Smooth muscle cell (in vitro differentiated cells): ENCODE measurements at regions not wholly inside any gene's neighbourhood (a gene's known extent, or its start where the extent isn't known, plus 50 kb on each side); places are given as distances from the start of the nearest gene placed in this dataset.
A peak's percentile ranks its signal among the peaks of the same experiment; 100 is the strongest.

Experiments
- DNase-seq: peaks from one replicate; lab custom pipeline; 2025; ENCODE audit not compliant: unreplicated experiment; lab: John Stamatoyannopoulos, UW
- H2AFZ ChIP-seq: fragments of 200-600 bp; sonication (generic); 2 replicates; pipeline ENCODE4 v1.6.0; 2016; ENCODE audit warnings: antibody characterized with exemption, low read depth, mild to moderate bottlenecking
- H3F3A ChIP-seq: fragments of 200-600 bp; sonication (generic); 2 replicates; pipeline ENCODE4 v1.6.0; 2017; ENCODE audit warnings: antibody characterized with exemption, low read depth
- H3K27ac ChIP-seq: fragments of 200-600 bp; sonication (generic); 2 replicates; pipeline ENCODE4 v1.5.1; 2016; ENCODE audit warnings: low read depth, mild to moderate bottlenecking
- H3K27me3 ChIP-seq: fragments of 200-600 bp; sonication (generic); 2 replicates; pipeline ENCODE4 v1.6.1; 2016; ENCODE audit warnings: low read depth, mild to moderate bottlenecking
- H3K36me3 ChIP-seq: fragments of 200-600 bp; sonication (generic); 2 replicates; pipeline ENCODE4 v1.5.1; 2016; ENCODE audit warnings: low read depth
- H3K4me1 ChIP-seq: fragments of 200-600 bp; sonication (generic); 2 replicates; pipeline ENCODE4 v1.5.1; 2016; ENCODE audit warnings: low read depth
- H3K4me2 ChIP-seq: fragments of 200-600 bp; sonication (generic); 2 replicates; pipeline ENCODE4 v1.6.0; 2016; ENCODE audit warnings: mild to moderate bottlenecking
- H3K4me3 ChIP-seq: fragments of 200-600 bp; sonication (generic); 2 replicates; pipeline ENCODE4 v1.5.1; 2016; ENCODE audit warnings: mild to moderate bottlenecking
- H3K79me2 ChIP-seq: fragments of 200-600 bp; sonication (generic); 2 replicates; pipeline ENCODE4 v1.6.0; 2016; ENCODE audit warnings: low read depth, mild to moderate bottlenecking
- H3K9ac ChIP-seq: fragments of 200-600 bp; sonication (generic); 2 replicates; pipeline ENCODE4 v1.6.0; 2016; ENCODE audit warnings: low read depth
- H3K9me3 ChIP-seq: fragments of 200-600 bp; sonication (generic); replicated peaks from 2 replicates; pipeline ENCODE4 v1.5.1; 2016; ENCODE audit warnings: low read depth
- H4K20me1 ChIP-seq: fragments of 200-600 bp; sonication (generic); 2 replicates; pipeline ENCODE4 v1.6.0; 2016; ENCODE audit warnings: low read depth
- CTCF ChIP-seq: fragments of 200-600 bp; sonication (generic); IDR thresholded peaks from 2 replicates; pipeline ENCODE4 v1.5.1; 2017; ENCODE audit warnings: borderline replicate concordance, mild to moderate bottlenecking, antibody characterized with exemption; ENCODE audit not compliant: insufficient read depth, poor library complexity, severe bottlenecking
- WGBS: methylation state at CpG from one replicate; pipeline ENCODE4 v1.1.7; 2016; ENCODE audit warnings: low lambda C conversion rate; 5-methylcytosine and 5-hydroxymethylcytosine counted together

- Histone ChIP-seq H2AFZ (no peak overlapping the region), H3K27me3 (no peaks in the 10 kb centered on the region), H3K9ac (no peak overlapping the region), H3F3A (no peaks in the 10 kb centered on the region), H3K4me3 (no peak overlapping the region), H4K20me1 (no peaks in the 10 kb centered on the region), H3K36me3 (no peaks in the 10 kb centered on the region), H3K9me3 (no peaks in the 10 kb centered on the region), H3K4me1 (no peaks in the 10 kb centered on the region), H3K27ac (no peak overlapping the region), H3K79me2 (no peaks in the 10 kb centered on the region), H3K4me2 (no peak overlapping the region)
- WGBS: 72% methylated on average over 3 of the region's 3 CpGs
- no peak for DNase-seq
- no peak for TF ChIP-seq CTCF
Observed at GRCh38 chr10:84084342-84084741, 55.0 kb upstream of the GHITM start.

- DNase-seq: no peak
- H3K4me1 ChIP-seq: no peaks in the 10 kb centered on the region
- H3K4me3 ChIP-seq: no peak overlapping the region
- no peaks in the 10 kb centered on the region for H4K20me1 ChIP-seq
- no peak overlapping the region for H3K27ac ChIP-seq
- no peak overlapping the region for H3K4me2 ChIP-seq
- no peaks in the 10 kb centered on the region for H3K9me3 ChIP-seq
- H3K36me3 ChIP-seq: no peaks in the 10 kb centered on the region
- H2AFZ ChIP-seq: no peak overlapping the region
- TF ChIP-seq CTCF: no peak
- H3K79me2 ChIP-seq: no peaks in the 10 kb centered on the region
- no peaks in the 10 kb centered on the region for H3F3A ChIP-seq
- H3K9ac ChIP-seq: no peak overlapping the region
- 86% methylated on average over 1 of the region's 1 CpG for WGBS
- H3K27me3 ChIP-seq: no peaks in the 10 kb centered on the region
Observed at GRCh38 chr10:84087202-84087601, 52.1 kb upstream of the GHITM start.

- H4K20me1 ChIP-seq: no peaks in the 10 kb centered on the region
- no peaks in the 10 kb centered on the region for H3K4me1 ChIP-seq
- no peak overlapping the region for H3K4me3 ChIP-seq
- H3K9me3 ChIP-seq: no peaks in the 10 kb centered on the region
- H2AFZ ChIP-seq: peak overlapping the region; percentile 17
- H3K27ac ChIP-seq: no peak overlapping the region
- 29% methylated on average over 2 of the region's 2 CpGs for WGBS
- no peak overlapping the region for H3K4me2 ChIP-seq
- no peak overlapping the region for H3K9ac ChIP-seq
- no peaks in the 10 kb centered on the region for H3K27me3 ChIP-seq
- H3F3A ChIP-seq: no peaks in the 10 kb centered on the region
- TF ChIP-seq CTCF: no peak
- no peak for DNase-seq
- no peaks in the 10 kb centered on the region for H3K79me2 ChIP-seq
- H3K36me3 ChIP-seq: no peaks in the 10 kb centered on the region
Observed at GRCh38 chr10:84088626-84089025, 50.7 kb upstream of the GHITM start.

- Histone ChIP-seq H3K27me3 (no peaks in the 10 kb centered on the region), H3K4me1 (no peaks in the 10 kb centered on the region), H3K4me3 (no peak overlapping the region), H3K9ac (no peak overlapping the region), H3F3A (no peaks in the 10 kb centered on the region), H2AFZ (no peak overlapping the region), H3K36me3 (no peaks in the 10 kb centered on the region), H3K9me3 (no peaks in the 10 kb centered on the region), H3K79me2 (no peaks in the 10 kb centered on the region), H3K4me2 (no peak overlapping the region), H4K20me1 (no peaks in the 10 kb centered on the region), H3K27ac (no peak overlapping the region)
- DNase-seq: no peak
- no peak for TF ChIP-seq CTCF
- WGBS: 85% methylated on average over 2 of the region's 2 CpGs
Observed at GRCh38 chr10:84089162-84089561, 50.1 kb upstream of the GHITM start.
